Fibroblast of skin of right quadriceps (primary cell): ENCODE measurements at regions not wholly inside any gene's neighbourhood (a gene's known extent, or its start where the extent isn't known, plus 50 kb on each side); places are given as distances from the start of the nearest gene placed in this dataset.

Source experiments
- DNase-seq: peaks from one replicate; pipeline ENCODE4 v3.0.0-alpha.2; 2013

- no peak for DNase-seq
Measured at GRCh38 chr9:126127591-126127990, 199.0 kb upstream of the MVB12B start.

- DNase-seq = no peak
Measured at GRCh38 chr9:126128494-126129142, 198.0 kb upstream of the MVB12B start.

GRCh38 chr9:126131066-126132010 is 195.3 kb upstream of the MVB12B start:
- no peak for DNase-seq

GRCh38 chr9:126132746-126133145 is 193.9 kb upstream of the MVB12B start:
- DNase-seq = no peak

- no peak for DNase-seq
Measured at GRCh38 chr9:126144196-126144595, 182.4 kb upstream of the MVB12B start.

- DNase-seq = no peak
Measured at GRCh38 chr9:126144603-126145456, 181.8 kb upstream of the MVB12B start.

GRCh38 chr9:126145887-126146253 is 180.8 kb upstream of the MVB12B start:
- DNase-seq = no peak

- DNase-seq = no peak
Measured at GRCh38 chr9:126146254-126147145, 180.1 kb upstream of the MVB12B start.

- DNase-seq = no peak
Measured at GRCh38 chr9:126147186-126147935, 179.3 kb upstream of the MVB12B start.

- DNase-seq = no peak
Measured at GRCh38 chr9:126147936-126148870, 178.4 kb upstream of the MVB12B start.

GRCh38 chr9:126148994-126149393 is 177.6 kb upstream of the MVB12B start:
- DNase-seq = no peak

GRCh38 chr9:126149661-126150060 is 177.0 kb upstream of the MVB12B start:
- DNase-seq = no peak

GRCh38 chr9:126150411-126151030 is 176.1 kb upstream of the MVB12B start:
- DNase-seq = no peak

- no peak for DNase-seq
Measured at GRCh38 chr9:126151031-126151685, 175.5 kb upstream of the MVB12B start.

- DNase-seq = no peak
Measured at GRCh38 chr9:126151686-126152134, 174.9 kb upstream of the MVB12B start.

- DNase-seq = no peak
Measured at GRCh38 chr9:126152622-126153362, 173.8 kb upstream of the MVB12B start.

GRCh38 chr9:126153382-126153781 is 173.2 kb upstream of the MVB12B start:
- no peak for DNase-seq

- DNase-seq = no peak
Measured at GRCh38 chr9:126154182-126154827, 172.3 kb upstream of the MVB12B start.
